RWPE1 (cell line): ENCODE measurements at regions not wholly inside any gene's neighbourhood (a gene's known extent, or its start where the extent isn't known, plus 50 kb on each side); places are given as distances from the start of the nearest gene placed in this dataset.

ENCODE experiments used
- CTCF ChIA-PET: fragments of 350-600 bp; sonication (Branson Sonifier 250); formaldehyde crosslinking; extraction: SDS; loops from one replicate; lab custom pipeline; 2021; lab: Yijun Ruan, JAX
- POLR2A ChIA-PET: fragments of 400-600 bp; formaldehyde crosslinking; extraction: SDS; loops from one replicate; lab custom pipeline; 2020; ENCODE audit warnings: antibody characterized with exemption; ENCODE audit not compliant: low non-redundant PET; lab: Yijun Ruan, JAX
- DNase-seq: peaks from one replicate; pipeline ENCODE4 v3.0.0; 2012; ENCODE audit warnings: low spot score
- H3K27ac ChIP-seq: fragments of 450-650 bp; 2 replicates; pipeline ENCODE4 v1.5.1; 2017
- CTCF ChIP-seq: fragments of 450-650 bp; conservative IDR thresholded peaks from 2 replicates; pipeline ENCODE4 v1.5.1; 2017; ENCODE audit warnings: low read depth, mild to moderate bottlenecking

GRCh38 chr6:149220882-149221773, 96.4 kb upstream of the TAB2 start:
- CTCF ChIA-PET = interaction anchor here (0.7 kb wide), 1 partner anchor 15 kb away, joined by 3 read pairs; no protein-coding TSS in a partner anchor
- no peak overlapping the region for H3K27ac ChIP-seq
- no peak for DNase-seq
- TF ChIP-seq CTCF = no peak
- POLR2A ChIA-PET = no interaction called here

GRCh38 chr6:149221774-149222070, 95.8 kb upstream of the TAB2 start:
- ChIA-PET CTCF (no interaction called here), POLR2A (no interaction called here)
- DNase-seq = no peak
- H3K27ac ChIP-seq = no peak overlapping the region
- no peak for TF ChIP-seq CTCF

GRCh38 chr6:149223120-149223903, 94.2 kb upstream of the TAB2 start:
- TF ChIP-seq CTCF = no peak
- DNase-seq = no peak
- H3K27ac ChIP-seq = no peak overlapping the region
- POLR2A ChIA-PET = no interaction called here
- CTCF ChIA-PET = interaction anchor here (0.7 to 1.1 kb wide), 2 partner anchors 8 to 209 kb away, joined by 3 to 6 read pairs; no protein-coding TSS in a partner anchor

GRCh38 chr6:149223904-149224351, 93.6 kb upstream of the TAB2 start:
- POLR2A ChIA-PET = no interaction called here
- CTCF ChIA-PET = interaction anchor here (1.1 kb wide), 1 partner anchor 208 kb away, joined by 3 read pairs; no protein-coding TSS in a partner anchor
- TF ChIP-seq CTCF = no peak
- DNase-seq = no peak
- no peak overlapping the region for H3K27ac ChIP-seq

- DNase-seq = no peak
- no peak for TF ChIP-seq CTCF
- POLR2A ChIA-PET = no interaction called here
- H3K27ac ChIP-seq = no peak overlapping the region
- CTCF ChIA-PET = no interaction called here
Measured at GRCh38 chr6:149224399-149224798, 93.1 kb upstream of the TAB2 start.

- POLR2A ChIA-PET = no interaction called here
- no peak for DNase-seq
- no peak overlapping the region for H3K27ac ChIP-seq
- CTCF ChIA-PET = interaction anchor here (0.6 kb wide), 1 partner anchor 1590 kb away, joined by 3 read pairs; no protein-coding TSS in a partner anchor
- TF ChIP-seq CTCF = no peak
Measured at GRCh38 chr6:149225370-149225769, 92.1 kb upstream of the TAB2 start.
